ENCODE measurements at regions not wholly inside any gene's neighbourhood (a gene's known extent, or its start where the extent isn't known, plus 50 kb on each side); places are given as distances from the start of the nearest gene placed in this dataset.

DNA sequence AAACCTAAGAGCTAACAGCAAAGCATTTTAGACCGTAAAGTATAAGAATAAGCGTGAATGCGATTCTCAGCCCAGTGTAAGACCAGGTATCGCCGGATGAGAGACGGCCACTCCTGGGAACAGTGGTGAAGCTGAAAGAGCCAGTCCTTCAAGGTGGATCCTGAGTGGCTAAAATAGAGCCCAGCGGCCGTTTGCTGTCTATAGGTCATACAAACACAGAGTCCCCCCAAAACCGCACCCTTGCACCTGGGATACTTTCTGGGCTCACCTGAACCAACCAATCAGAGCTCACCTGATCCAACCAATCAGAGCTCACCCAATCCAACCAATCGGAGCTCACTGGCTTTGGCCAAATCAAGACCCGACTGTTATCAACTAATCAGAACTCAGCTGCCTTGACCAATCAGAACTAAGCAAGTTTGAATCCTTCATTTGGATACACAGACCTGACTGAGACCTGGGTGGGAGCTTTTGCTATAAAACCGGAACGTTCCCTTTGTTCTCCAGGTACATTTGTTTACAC, 248.2 kb downstream of the DLL1 start:
- Histone ChIP-seq H3K79me2 (ENCODE audit: insufficient read depth, low read length) (no peaks in the 10 kb centered on the region), H3K9ac (ENCODE audit: low read depth, low read length) (no peak overlapping the region), H3K27me3 (ENCODE audit: insufficient read depth, low read length, poor library complexity) (no peaks in the 10 kb centered on the region), H3K4me3 (ENCODE audit: low read depth in 1 of 2, low read length in 2 of 2) (no peak overlapping the region), H2AFZ (ENCODE audit: low read depth, low read length) (no peak overlapping the region), H4K20me1 (ENCODE audit: insufficient read depth, low read length) (no peaks in the 10 kb centered on the region), H3K36me3 (ENCODE audit: insufficient read depth, low read length) (no peaks in the 10 kb centered on the region), H3K4me1 (ENCODE audit: insufficient read depth, low read length) (no peaks in the 10 kb centered on the region), H3K9me3 (ENCODE audit: insufficient read depth, low read length, severe bottlenecking) (no peaks in the 10 kb centered on the region), H3K27ac (ENCODE audit: low read length) (no peak overlapping the region), H3K4me2 (ENCODE audit: insufficient read depth, low read length) (no peak overlapping the region)
- no peak for DNase-seq
- TF ChIP-seq, protein P1, sequence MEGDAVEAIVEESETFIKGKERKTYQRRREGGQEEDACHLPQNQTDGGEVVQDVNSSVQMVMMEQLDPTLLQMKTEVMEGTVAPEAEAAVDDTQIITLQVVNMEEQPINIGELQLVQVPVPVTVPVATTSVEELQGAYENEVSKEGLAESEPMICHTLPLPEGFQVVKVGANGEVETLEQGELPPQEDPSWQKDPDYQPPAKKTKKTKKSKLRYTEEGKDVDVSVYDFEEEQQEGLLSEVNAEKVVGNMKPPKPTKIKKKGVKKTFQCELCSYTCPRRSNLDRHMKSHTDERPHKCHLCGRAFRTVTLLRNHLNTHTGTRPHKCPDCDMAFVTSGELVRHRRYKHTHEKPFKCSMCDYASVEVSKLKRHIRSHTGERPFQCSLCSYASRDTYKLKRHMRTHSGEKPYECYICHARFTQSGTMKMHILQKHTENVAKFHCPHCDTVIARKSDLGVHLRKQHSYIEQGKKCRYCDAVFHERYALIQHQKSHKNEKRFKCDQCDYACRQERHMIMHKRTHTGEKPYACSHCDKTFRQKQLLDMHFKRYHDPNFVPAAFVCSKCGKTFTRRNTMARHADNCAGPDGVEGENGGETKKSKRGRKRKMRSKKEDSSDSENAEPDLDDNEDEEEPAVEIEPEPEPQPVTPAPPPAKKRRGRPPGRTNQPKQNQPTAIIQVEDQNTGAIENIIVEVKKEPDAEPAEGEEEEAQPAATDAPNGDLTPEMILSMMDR (IDR thresholded peaks at IDR 0.05; ENCODE audit: borderline replicate concordance, extremely low read depth, low read length, poor library complexity, severe bottlenecking): no peak
- TF ChIP-seq EZH2 (IDR thresholded peaks at IDR 0.05; ENCODE audit: borderline replicate concordance, low read depth, low read length, severe bottlenecking): no peak
- ATAC-seq (ENCODE audit: insufficient read depth, low read depth): no peak

DNA sequence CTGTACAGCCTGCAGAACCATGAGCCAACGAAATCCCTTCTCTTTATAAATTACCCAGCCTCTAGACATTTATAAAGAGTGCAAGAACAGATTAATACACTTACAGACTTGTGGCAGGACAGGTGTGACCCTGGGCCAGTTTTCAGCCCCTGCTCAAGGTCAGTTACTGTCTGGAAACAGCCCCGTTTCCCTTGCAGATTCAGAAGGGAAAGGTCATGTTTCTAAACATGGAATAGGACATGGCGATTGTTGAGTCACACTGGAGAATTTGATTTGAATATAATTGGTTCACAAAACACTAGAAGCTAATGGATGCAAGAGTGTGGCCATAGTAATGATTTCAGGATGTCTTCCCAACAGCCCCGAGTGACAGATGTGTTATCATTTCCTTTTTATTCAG, 248.8 kb downstream of the DLL1 start:
- no peak overlapping the region for H3K9ac ChIP-seq (ENCODE audit: low read depth, low read length)
- ATAC-seq (ENCODE audit: insufficient read depth, low read depth) (no peak), DNase-seq (no peak)
- H3K4me2 ChIP-seq (ENCODE audit: insufficient read depth, low read length): no peak overlapping the region
- no peak overlapping the region for H2AFZ ChIP-seq (ENCODE audit: low read depth, low read length)
- no peak for TF ChIP-seq EZH2 (IDR thresholded peaks at IDR 0.05; ENCODE audit: borderline replicate concordance, low read depth, low read length, severe bottlenecking)
- TF ChIP-seq, protein P1 (IDR thresholded peaks at IDR 0.05; ENCODE audit: borderline replicate concordance, extremely low read depth, low read length, poor library complexity, severe bottlenecking): no peak
- H3K4me3 ChIP-seq (ENCODE audit: low read depth in 1 of 2, low read length in 2 of 2): no peak overlapping the region
- H4K20me1 ChIP-seq (ENCODE audit: insufficient read depth, low read length): no peaks in the 10 kb centered on the region
- H3K4me1 ChIP-seq (ENCODE audit: insufficient read depth, low read length): no peaks in the 10 kb centered on the region
- no peaks in the 10 kb centered on the region for H3K27me3 ChIP-seq (ENCODE audit: insufficient read depth, low read length, poor library complexity)
- H3K9me3 ChIP-seq (ENCODE audit: insufficient read depth, low read length, severe bottlenecking): no peaks in the 10 kb centered on the region
- H3K36me3 ChIP-seq (ENCODE audit: insufficient read depth, low read length): no peaks in the 10 kb centered on the region
- no peaks in the 10 kb centered on the region for H3K79me2 ChIP-seq (ENCODE audit: insufficient read depth, low read length)
- no peak overlapping the region for H3K27ac ChIP-seq (ENCODE audit: low read length)

DNA sequence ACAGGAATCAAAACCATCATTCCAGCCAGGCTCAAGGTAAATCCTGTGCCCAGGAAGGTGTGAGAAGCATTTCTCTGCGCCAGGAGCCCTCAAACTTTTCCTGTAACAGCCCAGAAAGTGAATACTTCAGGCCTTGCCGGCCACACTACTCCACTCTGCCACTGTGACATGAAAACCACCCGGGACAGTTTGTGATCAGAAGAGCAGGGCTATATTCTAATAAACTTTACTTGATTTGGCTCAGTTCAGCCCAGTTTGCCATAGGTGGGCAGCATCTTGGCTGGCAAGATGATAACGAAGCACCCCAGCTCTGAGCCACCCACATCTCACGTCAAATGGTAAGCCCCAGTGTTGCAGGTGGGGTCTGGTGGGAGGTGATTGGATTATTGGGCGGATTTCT, 249.4 kb downstream of the DLL1 start:
- no peak for TF ChIP-seq EZH2 (IDR thresholded peaks at IDR 0.05; ENCODE audit: borderline replicate concordance, low read depth, low read length, severe bottlenecking)
- TF ChIP-seq, protein P1 (IDR thresholded peaks at IDR 0.05; ENCODE audit: borderline replicate concordance, extremely low read depth, low read length, poor library complexity, severe bottlenecking): no peak
- Histone ChIP-seq H3K79me2 (ENCODE audit: insufficient read depth, low read length) (no peaks in the 10 kb centered on the region), H3K27me3 (ENCODE audit: insufficient read depth, low read length, poor library complexity) (no peaks in the 10 kb centered on the region), H3K4me3 (ENCODE audit: low read depth in 1 of 2, low read length in 2 of 2) (no peak overlapping the region), H3K4me2 (ENCODE audit: insufficient read depth, low read length) (no peak overlapping the region), H3K4me1 (ENCODE audit: insufficient read depth, low read length) (no peaks in the 10 kb centered on the region), H3K9me3 (ENCODE audit: insufficient read depth, low read length, severe bottlenecking) (no peaks in the 10 kb centered on the region), H3K27ac (ENCODE audit: low read length) (no peak overlapping the region), H3K36me3 (ENCODE audit: insufficient read depth, low read length) (no peaks in the 10 kb centered on the region), H4K20me1 (ENCODE audit: insufficient read depth, low read length) (no peaks in the 10 kb centered on the region), H3K9ac (ENCODE audit: low read depth, low read length) (no peak overlapping the region), H2AFZ (ENCODE audit: low read depth, low read length) (no peak overlapping the region)
- no peak for DNase-seq
- no peak for ATAC-seq (ENCODE audit: insufficient read depth, low read depth)

DNA sequence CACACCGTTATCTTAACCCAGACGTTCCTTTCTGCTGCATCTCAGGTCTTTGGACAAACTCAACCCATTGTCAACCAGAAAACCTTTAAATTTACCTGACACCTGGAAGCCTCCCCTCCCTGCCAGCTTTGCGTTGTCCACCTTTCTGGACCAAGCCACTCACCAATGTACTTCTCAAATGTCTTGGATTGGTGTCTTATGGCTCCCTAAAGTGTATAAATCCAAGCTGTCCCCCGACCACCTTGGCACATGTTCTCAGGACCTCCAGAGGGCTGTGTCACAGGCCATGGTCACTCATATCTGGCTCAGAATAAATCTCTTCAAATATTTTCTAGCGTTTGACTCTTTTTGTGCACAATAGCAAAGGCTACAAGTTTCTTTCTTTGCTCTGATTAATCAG, 250.0 kb downstream of the DLL1 start:
- no peaks in the 10 kb centered on the region for H3K27me3 ChIP-seq (ENCODE audit: insufficient read depth, low read length, poor library complexity)
- TF ChIP-seq, protein P1 (IDR thresholded peaks at IDR 0.05; ENCODE audit: borderline replicate concordance, extremely low read depth, low read length, poor library complexity, severe bottlenecking): no peak
- no peak for TF ChIP-seq EZH2 (IDR thresholded peaks at IDR 0.05; ENCODE audit: borderline replicate concordance, low read depth, low read length, severe bottlenecking)
- H4K20me1 ChIP-seq (ENCODE audit: insufficient read depth, low read length): no peaks in the 10 kb centered on the region
- no peak overlapping the region for H3K9ac ChIP-seq (ENCODE audit: low read depth, low read length)
- no peak overlapping the region for H2AFZ ChIP-seq (ENCODE audit: low read depth, low read length)
- H3K79me2 ChIP-seq (ENCODE audit: insufficient read depth, low read length): no peaks in the 10 kb centered on the region
- H3K9me3 ChIP-seq (ENCODE audit: insufficient read depth, low read length, severe bottlenecking): no peaks in the 10 kb centered on the region
- ATAC-seq (ENCODE audit: insufficient read depth, low read depth) (no peak), DNase-seq (no peak)
- H3K4me2 ChIP-seq (ENCODE audit: insufficient read depth, low read length): no peak overlapping the region
- H3K36me3 ChIP-seq (ENCODE audit: insufficient read depth, low read length): no peaks in the 10 kb centered on the region
- H3K4me1 ChIP-seq (ENCODE audit: insufficient read depth, low read length): no peaks in the 10 kb centered on the region
- no peak overlapping the region for H3K4me3 ChIP-seq (ENCODE audit: low read depth in 1 of 2, low read length in 2 of 2)
- H3K27ac ChIP-seq (ENCODE audit: low read length): no peak overlapping the region

All from DND-41 (cell line).